T1000 (cell line): ENCODE measurements at regions not wholly inside any gene's neighbourhood (a gene's known extent, or its start where the extent isn't known, plus 50 kb on each side); places are given as distances from the start of the nearest gene placed in this dataset.
"Not testable (repeated sequence)": the region's sequence is repeated elsewhere in the genome, so short reads cannot be mapped to it uniquely, and the experiment has no call there.

Source experiments
- DNase-seq: peaks from one replicate; lab custom pipeline; 2025; ENCODE audit warnings: mixed read lengths; lab: John Stamatoyannopoulos, UW

DNA sequence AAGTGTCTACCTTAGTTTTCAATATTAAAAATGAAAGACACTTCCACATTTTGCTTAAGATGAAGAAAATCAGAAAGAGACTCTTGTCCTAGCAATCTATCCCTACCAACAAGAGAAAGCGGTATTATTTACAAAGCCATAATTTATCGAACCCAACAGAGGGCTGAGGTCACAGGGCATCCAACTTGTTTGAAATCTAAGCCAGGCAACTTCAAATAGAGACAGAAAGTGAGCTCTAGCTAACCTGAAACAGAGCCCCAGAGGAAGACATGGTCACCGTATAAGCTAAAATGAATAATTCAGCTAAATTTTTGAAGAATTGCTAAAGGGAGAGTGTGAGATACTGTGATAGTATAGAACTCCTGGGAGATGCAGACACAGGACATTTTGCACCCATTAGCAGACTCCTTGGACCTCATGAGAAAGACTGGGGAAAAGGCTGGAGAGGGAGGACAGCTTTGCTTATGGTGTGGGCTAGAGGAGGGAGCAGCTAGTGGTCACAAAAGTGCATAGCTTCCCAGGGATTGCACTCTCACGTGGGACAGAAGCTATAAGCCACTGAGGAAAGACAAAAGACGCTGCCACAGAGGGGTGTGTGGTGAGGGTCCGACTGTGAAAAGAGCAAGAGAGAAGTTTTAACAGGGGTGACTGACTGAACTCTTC, 624.2 kb upstream of the GRIN3A start:
- no peak for DNase-seq

DNA sequence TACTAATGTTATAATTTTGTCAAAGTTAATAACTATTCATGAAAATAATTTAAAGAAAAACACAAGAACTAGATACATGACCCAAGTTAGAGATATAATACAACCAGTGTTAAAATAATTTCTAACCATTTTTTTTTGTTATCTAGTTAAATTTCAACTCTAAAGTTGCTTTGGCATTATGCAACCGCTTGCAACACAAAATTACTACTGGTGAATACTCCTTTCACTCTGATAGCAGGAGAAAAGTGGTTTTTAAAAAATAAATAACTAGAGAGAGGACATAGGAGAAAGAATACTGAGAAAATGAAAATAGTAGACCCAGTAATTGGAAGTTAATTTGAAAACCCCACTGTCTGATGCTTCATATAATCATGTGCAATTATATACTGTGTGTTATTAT, 622.4 kb upstream of the GRIN3A start:
- DNase-seq, result no peak

DNA sequence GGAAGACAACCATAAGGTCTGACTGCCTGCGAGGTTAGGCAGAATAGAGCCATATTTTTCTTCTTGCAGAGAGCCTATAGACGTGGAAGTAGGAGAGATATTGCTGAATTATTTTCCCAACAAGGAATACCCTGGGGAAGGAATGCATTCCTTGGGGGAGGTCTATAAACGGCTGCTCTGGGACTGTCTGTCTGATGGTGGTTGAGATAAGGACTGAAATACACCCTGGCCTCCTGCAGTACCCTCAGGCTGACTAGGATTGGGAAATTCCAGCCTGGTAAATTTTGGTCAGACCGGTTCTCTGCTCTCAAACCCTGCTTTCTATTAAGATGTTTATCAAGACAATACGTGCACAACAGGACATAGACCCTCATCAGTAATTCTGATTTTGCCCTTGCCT, 617.5 kb upstream of the GRIN3A start:
- no peak for DNase-seq

DNA sequence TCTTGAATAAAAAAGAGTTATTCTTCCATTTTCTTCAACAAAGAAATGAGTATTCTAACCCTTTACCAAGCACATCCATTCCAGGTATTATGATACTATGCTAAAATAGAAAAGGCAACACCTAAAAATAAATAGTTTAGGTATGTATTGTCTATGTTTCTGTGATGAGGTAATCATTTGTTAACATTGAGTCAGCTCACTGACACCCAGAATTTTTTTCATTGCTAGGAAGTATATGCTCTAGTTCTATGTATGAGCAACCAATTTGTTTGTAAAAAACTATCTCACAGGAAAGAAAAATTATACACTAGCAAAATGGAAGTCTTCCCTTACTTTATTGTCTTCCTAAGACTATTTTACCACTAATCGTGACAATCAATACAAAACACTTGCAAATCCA, 615.6 kb upstream of the GRIN3A start:
- no peak for DNase-seq

DNA sequence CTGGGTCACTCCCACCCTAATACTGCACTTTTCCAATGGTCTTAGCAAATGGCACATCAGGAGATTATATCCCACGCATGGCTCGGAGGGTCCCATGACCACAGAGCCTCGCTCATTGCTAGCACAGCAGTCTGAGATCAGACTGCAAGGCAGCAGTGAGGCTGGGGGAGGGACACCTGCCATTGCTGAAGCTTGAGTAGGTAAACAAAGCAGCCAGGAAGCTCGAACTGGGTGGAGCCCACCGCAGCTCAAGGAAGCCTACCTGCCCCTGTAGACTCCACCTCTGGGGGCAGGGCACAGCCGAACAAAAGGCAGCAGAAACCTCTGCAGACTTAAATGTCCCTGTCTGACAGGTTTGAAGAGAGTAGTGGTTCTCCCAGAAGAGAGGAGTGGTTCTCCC, 599.0 kb upstream of the GRIN3A start:
- DNase-seq, result not testable (repeated sequence)

DNA sequence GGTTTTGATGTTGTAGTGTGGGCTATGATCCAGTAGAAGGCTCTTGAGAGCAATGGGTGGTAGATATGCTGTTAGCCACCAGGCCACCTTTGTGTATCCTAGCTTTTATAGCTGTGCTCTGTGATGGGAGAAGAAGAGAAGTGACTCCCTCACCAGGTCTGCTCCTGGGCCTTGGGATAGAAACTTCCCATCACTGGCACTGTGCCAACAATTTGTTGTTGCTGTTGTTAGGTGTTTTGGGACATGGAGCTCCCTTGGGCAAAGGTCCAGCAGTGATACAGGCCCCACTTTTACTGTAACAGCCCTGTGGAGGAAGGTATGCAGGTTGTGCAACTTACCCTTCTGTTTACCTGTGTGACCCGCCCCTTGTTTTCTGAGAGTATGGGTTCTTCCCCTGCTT, 570.9 kb upstream of the GRIN3A start:
- DNase-seq, result no peak

DNA sequence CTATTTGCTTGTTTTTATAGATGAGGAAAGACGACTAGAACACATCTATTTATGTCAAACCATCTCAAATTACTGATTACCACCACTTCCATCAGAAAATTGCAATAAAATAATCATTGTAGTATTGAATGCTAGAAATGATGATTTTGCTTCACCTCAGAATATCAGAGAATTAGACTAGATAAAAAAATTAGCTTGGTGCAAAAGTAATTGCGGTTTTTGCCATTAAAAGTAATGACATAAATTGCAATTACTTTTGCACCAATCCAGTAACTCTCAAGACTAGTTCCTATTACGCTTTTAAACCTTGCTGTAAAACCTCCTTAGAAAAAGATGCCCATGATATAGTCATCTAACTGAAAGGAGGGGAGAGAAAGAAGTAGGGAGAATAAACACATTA, 556.7 kb upstream of the GRIN3A start:
- DNase-seq, result no peak

DNA sequence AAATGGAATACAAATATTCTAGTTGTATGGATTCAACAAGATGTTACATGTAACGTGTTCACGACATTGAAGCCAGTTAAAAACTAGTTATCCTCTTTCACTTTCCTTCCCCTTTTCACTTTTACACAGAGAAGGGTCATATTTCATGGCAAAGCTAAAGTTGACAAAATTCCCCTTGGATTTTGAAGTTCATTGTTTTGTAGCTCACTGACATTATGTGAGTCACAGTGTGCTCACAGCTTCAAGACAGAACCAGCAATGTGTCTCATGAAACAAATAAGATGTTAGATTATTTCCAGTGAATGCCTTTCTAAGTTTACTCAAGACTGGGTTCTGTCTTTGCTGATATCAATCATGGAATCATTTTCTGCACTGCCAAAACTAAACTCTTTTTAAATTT, 535.5 kb upstream of the GRIN3A start:
- DNase-seq, result no peak

DNA sequence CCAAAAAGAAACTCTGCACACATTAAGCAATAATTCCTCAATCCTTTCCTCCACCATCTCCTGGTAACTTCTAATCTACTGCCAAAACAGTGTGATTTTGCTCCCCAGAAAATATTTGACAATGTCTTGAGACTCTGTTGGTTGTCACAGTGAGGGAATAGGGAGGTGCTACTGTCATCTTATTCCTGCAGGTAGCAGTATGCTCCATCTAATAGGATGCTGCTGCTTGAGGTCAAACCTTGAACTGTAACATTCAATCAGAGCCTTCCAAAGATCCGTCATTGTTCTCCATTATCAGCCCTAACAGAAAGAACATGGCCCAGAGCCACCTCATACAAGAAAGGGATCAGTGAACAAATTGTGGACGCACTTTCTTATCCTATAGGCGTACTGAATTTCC, 514.7 kb upstream of the GRIN3A start:
- no peak for DNase-seq

DNA sequence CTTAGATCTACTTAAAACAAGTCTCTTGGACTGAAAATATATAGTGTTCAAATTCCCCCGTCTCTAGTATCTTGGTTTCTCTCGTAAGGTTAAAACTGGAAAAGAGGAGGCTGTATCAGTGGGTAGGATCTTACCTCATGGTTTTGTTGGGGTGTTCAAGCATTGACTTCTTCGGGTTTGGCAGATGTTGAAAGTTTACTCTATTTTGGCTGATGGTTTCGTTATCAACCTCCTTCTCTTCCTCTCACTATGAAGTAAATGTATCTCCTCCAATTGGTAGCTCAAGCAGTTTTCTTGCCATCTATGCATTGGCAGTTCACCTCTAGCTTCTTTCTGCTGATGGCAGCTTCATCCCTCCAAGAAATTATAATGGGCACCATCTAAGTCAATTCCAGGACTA, 506.5 kb upstream of the GRIN3A start:
- no peak for DNase-seq

DNA sequence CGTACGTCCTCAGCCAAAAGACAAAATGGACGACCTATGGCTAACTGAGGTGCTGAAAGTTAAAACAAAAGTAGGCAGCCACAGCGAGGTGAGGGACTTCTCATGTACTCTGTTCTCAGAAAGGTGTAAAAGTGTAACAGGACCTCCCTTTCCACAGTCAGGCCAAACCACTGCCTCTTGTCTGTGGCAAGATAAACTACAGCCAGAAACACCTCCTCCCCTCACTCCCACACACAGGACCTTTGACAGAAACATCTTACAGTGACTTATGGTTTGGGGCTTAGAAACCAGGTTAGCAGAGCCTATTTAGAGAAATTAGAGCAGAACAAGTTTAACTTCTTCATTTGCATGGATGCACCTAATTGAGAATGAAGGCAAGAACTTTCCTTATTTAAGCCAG, 499.1 kb upstream of the GRIN3A start:
- no peak for DNase-seq

DNA sequence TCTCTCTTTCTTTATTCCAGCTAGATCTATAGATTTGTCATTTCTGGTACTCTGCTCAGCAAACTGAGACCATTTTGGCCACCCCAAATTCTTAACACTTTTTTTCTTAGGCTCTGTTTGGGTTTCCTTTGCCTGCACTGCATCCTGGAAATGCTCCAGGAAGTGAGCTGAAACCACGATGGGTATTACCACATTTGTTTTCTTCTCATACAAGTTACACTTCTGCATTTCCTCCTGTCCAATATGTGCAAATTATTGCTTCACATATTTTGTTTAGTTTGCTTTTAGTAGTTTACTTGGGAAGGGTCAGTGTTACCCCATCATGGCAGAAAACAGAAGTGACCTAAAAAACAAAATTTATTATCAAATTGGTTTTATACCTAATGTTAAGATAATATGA, 498.6 kb upstream of the GRIN3A start:
- no peak for DNase-seq

DNA sequence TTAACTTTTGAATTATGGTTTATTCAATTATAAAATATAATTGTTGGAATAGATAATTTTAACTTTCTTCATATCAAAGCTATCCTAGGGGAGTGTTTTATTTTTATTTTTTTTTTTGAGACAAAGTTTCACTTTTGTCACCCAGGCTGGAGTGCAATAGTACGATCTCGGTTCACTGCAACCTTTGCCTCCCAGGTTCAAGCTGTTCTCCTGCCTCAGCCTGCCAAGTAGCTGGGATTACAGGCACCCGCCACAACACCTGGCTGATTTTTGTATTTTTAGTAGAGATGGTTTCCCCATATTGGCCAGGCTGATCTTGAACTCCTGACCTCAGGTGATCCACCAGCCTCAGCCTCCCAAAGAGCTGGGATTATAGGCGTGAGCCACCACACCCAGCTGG, 489.0 kb upstream of the GRIN3A start:
- DNase-seq, result not testable (repeated sequence)

DNA sequence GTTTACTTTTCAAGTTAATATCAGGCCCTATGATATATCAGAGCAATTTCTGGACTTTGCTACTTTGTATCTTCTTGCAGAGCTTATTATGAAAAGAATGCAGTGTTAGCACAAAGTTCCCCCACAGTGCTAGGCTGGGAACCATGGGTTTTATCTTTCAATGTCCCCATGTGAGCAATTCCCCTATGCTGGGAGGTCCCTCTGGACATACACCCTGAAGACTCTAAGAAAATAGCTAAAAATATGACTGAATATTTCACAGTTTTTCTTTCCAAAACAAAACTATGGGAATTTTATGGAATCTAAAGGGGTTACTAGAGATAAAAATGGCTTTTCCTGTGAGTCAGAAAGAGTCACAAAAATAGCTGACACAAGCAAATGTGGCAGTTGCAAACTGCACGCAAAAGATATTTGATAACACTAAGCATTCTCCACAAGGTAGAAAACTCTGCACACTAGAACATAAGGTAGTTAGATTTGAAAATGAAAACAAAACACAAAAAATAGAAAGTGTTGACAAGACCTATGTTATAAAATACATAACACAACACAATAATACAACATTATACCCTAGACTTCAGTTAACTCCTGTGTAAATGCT, 487.5 kb upstream of the GRIN3A start:
- no peak for DNase-seq

DNA sequence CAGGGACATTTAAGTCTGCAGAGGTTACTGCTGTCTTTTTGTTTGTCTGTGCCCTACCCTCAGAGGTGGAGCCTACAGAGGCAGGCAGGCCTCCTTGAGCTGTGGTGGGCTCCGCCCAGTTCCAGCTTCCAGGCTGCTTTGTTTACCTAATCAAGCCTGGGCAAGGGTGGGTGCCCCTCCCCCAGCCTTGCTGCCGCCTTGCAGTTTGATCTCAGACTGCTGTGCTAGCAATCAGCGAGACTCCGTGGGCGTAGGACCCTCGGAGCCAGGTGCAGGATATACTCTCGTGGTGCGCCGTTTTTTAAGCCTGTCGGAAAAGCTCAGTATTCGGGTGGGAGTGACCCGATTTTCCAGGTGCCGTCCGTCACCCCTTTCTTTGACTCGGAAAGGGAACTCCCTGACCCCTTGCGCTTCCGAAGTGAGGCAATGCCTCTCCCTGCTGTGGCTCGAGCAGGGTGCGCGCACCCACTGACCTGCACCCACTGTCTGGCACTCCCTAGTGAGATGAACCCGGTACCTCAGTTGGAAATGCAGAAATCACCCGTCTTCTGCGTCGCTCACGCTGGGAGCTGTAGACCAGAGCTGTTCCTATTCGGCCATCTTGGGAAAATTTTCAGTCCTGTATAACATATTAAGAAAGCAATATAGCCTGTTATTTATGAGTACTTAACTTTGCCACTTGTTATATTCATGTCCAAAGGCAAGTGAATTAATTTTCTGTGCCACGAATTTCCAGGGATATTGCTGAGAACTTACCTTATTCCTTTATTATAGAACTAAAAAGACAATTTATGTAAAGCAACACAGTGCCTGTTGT, 485.1 kb upstream of the GRIN3A start:
- not testable (repeated sequence) for DNase-seq

DNA sequence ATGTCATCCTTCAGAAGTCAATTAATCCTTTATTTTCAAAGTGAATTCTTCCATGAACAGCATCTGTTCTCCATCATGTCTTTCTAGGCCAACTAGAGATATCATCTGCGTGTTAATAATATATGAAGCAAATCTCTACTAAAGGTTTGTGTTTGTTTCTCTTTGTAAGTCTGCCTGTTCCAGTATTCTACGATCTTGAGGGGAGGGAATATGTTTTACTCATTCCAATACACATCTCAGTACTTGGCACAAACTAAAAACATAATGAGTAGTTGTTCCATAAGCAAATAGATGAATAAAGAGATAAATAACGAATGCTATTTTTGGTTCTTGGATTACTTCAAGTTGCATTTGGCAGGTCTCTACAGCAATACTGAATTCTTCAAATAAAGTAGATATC, 470.7 kb upstream of the GRIN3A start:
- DNase-seq, result no peak

DNA sequence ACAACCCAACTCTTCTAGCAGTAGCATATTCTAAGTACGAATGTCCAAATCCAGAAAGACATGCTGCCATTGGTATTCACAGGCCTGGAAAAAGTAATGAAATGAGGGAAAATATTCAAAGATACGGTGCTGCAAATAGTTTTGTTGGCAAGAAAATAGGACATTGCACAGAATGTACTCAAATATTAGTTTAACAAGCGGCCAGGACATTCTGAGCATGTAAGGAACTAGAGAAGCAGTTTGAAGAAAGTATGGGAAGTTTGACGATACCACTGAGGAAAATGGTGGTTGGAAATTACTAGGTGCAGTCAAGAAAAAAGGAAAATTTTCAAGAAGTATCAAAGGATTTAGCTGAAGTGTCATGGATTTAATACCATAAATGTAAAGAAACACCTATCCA, 468.0 kb upstream of the GRIN3A start:
- DNase-seq, result no peak

DNA sequence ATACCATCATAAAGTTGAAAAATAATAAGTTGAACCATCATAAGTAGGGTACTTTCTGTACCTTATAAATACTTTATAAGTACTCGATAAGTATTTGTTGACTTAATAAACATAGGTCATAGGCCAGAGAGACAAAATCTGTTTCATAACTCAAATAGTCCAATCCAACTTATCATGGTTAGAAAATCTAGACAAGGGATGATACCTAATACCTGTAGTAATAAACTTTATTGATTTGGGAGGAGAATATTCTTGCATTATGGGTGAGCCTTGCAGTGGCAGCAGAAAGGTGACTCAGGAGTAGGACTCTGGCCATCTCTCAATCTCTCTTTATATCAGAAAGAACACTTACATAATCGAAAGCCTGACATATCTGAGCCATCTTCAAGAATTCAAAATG, 466.8 kb upstream of the GRIN3A start:
- no peak for DNase-seq

DNA sequence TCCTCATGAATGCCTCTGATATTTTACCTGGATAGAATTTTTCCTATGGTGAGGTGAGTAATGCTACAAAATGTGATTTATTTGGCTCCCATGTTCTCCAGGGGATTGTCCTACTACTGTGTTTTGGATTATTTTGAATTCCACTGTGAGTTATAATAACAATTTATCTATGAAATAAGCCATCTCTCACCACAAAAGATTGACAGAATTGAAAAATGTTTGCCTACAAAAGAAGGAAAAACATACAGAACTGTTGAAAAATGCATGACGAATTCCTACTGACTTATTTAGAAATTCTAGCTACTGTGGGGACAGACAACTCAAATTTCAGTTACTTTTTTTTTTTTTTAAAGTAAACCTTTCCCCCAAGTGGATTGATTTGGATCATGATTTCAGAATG, 463.7 kb upstream of the GRIN3A start:
- DNase-seq, result no peak

DNA sequence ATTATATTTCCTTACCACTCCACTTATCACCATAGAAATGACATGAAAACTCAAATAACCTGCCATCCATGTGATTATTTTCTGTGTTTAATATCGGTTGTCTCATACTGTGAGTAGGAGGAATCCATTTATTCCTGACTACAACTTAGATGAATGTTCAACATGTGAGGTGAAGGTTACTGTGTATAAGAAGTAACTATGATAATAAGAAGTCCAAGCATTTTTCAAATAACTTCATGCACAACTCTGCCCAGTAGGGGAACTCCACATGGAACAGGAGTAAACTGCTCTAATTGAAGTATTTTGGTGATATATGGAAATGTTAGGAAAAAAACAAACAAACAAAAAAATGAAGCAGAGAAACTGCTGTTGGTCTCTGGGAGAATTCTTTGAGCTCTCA, 447.5 kb upstream of the GRIN3A start:
- no peak for DNase-seq

DNA sequence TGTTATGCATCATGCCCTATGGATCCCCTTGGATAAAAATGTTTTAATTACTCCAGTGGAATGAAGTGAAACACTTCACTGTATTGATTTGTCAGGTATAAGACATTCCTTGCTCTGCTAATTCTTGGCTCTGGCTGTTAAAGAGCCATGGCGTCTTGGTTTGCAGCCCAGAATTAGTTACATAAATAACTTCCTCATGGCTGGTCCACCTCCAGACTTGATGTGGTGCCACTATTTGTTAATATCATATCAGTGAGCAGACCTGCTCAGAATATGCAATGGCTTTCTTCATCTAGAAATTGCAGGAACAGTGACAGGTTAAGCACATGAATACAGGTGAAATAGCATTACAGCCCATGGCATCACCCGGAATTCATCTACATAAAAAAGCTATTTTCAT, 446.9 kb upstream of the GRIN3A start:
- DNase-seq, result no peak

DNA sequence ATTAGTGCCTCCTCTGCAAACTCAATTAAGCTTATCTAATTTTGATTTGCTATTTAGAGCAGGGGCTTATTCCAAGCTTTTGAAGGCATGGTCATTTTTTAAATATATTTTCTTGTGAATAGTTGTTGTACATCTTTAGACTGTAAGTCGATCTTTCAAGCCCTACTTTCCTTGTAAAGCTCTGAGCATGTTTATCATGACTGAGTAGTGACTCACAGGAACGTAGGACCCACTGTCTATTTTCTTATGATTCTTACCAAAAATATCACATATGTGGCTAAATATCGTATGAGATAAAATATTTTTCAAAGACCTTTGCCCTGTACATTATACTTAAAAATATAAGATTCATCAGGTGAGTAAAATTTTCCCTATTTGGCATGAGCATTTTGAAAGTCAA, 440.4 kb upstream of the GRIN3A start:
- DNase-seq, result no peak

DNA sequence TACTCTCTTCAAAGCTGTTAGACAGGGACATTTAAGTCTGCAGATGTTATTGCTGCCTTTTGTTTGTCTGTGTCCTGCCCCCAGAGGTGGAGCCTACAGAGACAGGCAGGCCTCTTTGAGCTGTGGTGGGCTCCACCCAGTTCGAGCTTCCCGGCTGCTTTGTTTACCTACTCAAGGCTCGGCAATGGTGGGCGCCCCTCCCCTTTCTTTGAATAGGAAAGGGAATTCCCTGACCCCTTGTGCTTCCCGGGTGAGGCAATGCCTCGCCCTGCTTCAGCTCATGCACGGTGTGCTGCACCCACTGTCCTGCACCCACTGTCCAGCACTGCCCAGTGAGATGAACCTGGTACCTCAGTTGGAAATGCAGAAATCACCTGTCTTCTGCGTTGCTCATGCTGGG, 435.8 kb upstream of the GRIN3A start:
- not testable (repeated sequence) for DNase-seq
